Erythroblast (primary cell): ENCODE measurements at regions not wholly inside any gene's neighbourhood (a gene's known extent, or its start where the extent isn't known, plus 50 kb on each side); places are given as distances from the start of the nearest gene placed in this dataset.

Experiments used
- GATA1 ChIP-seq: IDR thresholded peaks from 2 replicates; pipeline ENCODE4 v1.6.1; 2011; ENCODE audit warnings: low read depth, mild to moderate bottlenecking, control low read depth, low read length, moderate library complexity
- POLR2A ChIP-seq: IDR thresholded peaks from 2 replicates; pipeline ENCODE4 v1.6.1; 2011; ENCODE audit warnings: mild to moderate bottlenecking, low read length

DNA sequence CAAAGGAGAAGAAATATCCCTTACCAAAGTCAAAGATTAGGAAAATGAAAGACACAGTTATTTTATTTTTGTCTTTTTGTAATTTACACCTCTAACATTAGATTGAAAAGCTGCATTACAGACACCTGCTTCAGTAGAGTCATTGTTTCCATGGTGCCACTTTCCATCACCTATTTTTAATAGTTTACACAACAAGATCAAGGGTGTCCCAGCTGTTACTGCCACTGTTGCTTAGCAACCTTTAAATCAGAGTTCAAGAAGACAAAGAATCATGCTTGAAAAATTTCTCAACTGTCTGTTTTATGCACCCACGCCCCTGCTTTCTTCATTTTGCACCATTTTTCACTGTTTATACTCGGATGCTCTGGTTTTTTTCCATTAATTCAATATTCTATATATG lies 668.2 kb upstream of the GJE1 start:
- TF ChIP-seq POLR2A (no peak), GATA1 (no peak)
